K562 (cell line): ENCODE measurements at regions not wholly inside any gene's neighbourhood (a gene's known extent, or its start where the extent isn't known, plus 50 kb on each side); places are given as distances from the start of the nearest gene placed in this dataset.

Experiments
- CCAR2 ChIP-seq: fragments of 200-400 bp; formaldehyde crosslinking; IDR thresholded peaks from 2 replicates; pipeline ENCODE4 v1.6.1; 2017; ENCODE audit warnings: mild to moderate bottlenecking, low read depth, low read length
- CTCF ChIP-seq, 3 experiments: IDR thresholded peaks in 2 of 3; conservative IDR thresholded peaks in 1 of 3; 2 replicates each; pipeline ENCODE4 v1.5.1; 2011 to 2012; ENCODE audit warnings: low read length in 3 of 3, mild to moderate bottlenecking in 3 of 3, control low read depth in 2 of 3, improper control_type of control experiment in 1 of 3, inconsistent platforms in 1 of 3, low read depth in 1 of 3, mixed read lengths in 1 of 3, moderate library complexity in 1 of 3; ENCODE audit not compliant: insufficient read depth in 2 of 3
- ELF1 ChIP-seq: fragments of 200-800 bp; sonication (Bioruptor generic); IDR thresholded peaks from 2 replicates; pipeline ENCODE4 v1.6.1; 2016; ENCODE audit warnings: missing genetic modification characterization, missing compliant biosample characterization
- ELK1 ChIP-seq: sonication (generic); formaldehyde crosslinking; IDR thresholded peaks from 2 replicates; pipeline ENCODE4 v1.8.1; 2022; ENCODE audit warnings: missing genetic modification reagents
- FOXM1 ChIP-seq, 2 experiments: fragments of 450-650 bp in 1 of 2; sonication (generic) in 1 of 2; formaldehyde crosslinking in 1 of 2; IDR thresholded peaks; 2 replicates each; pipeline versions ENCODE4 v1.6.1 to v1.9.0; 2017 to 2022; ENCODE audit warnings: low read depth in 2 of 2, mild to moderate bottlenecking in 2 of 2, missing genetic modification reagents in 1 of 2, moderate library complexity in 1 of 2
- GABPB1 ChIP-seq: sonication (generic); formaldehyde crosslinking; IDR thresholded peaks from 2 replicates; pipeline ENCODE4 v1.8.0; 2022; ENCODE audit warnings: mild to moderate bottlenecking, missing genetic modification reagents
- LEF1 ChIP-seq: fragments of 450-650 bp; IDR thresholded peaks from 2 replicates; pipeline ENCODE4 v1.6.1; 2016; ENCODE audit warnings: mild to moderate bottlenecking
- MAX ChIP-seq: sonication (generic); formaldehyde crosslinking; IDR thresholded peaks from 2 replicates; pipeline ENCODE4 v1.9.0; 2022; ENCODE audit warnings: mild to moderate bottlenecking, missing genetic modification reagents
- POLR2A ChIP-seq: fragments of 450-650 bp; conservative IDR thresholded peaks from 2 replicates; pipeline ENCODE4 v1.6.1; 2016
- POLR2AphosphoS2 ChIP-seq: IDR thresholded peaks from 2 replicates; pipeline ENCODE4 v1.6.1; 2012; ENCODE audit warnings: low read length, improper control_type of control experiment
- SOX6 ChIP-seq: fragments of 450-650 bp; IDR thresholded peaks from 2 replicates; pipeline ENCODE4 v1.6.1; 2014; ENCODE audit warnings: mild to moderate bottlenecking
- ZBTB17 ChIP-seq: fragments of 450-650 bp; formaldehyde crosslinking; IDR thresholded peaks from 2 replicates; pipeline ENCODE4 v1.4.0; 2020; ENCODE audit warnings: mild to moderate bottlenecking
- ZKSCAN1 ChIP-seq: fragments of 150-350 bp; IDR thresholded peaks from 2 replicates; pipeline ENCODE4 v1.6.1; 2016; ENCODE audit warnings: low read depth, low read length
- TF ChIP-seq, protein P1 (sequence below): sonication (generic); formaldehyde crosslinking; IDR thresholded peaks from 2 replicates; pipeline ENCODE4 v1.8.0; 2022; ENCODE audit warnings: mild to moderate bottlenecking, low read depth, missing genetic modification reagents

DNA sequence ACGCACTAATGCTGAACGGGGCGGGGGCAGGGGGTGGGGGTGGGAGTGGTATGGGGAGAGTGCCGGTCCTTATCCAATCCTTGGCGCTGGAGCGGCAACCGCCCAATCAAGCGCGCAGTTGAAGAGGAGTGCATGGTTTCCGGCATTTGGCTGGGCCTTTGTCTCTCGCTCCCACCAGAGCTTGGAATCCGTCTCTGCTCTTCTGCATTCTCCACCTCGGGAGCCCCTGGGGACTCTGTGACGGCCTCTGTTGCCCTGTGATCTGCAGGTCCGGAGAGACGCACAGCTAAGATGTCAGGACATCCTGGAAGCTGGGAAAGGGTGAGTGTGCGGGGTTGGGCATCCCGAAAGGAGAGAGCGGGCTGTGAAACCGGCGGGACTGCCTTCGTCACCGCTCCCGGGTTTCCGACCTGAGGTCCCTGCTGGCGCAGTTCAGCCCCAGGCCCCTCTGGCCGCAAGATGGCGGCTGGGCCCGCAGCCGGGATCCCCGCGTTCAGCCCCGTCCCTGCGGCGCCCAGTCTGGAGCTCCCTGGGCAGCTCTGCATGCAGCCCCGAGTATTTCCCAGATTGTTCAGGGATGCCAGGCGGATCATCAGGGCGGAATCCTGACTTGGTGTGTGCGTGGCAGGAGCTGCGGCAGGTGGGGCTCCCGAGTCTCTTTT, 53.6 kb upstream of the ZNF254 start:
- TF ChIP-seq POLR2AphosphoS2 (no peak), CTCF (IDR thresholded peaks at IDR 0.05 in 2 of 3, conservative IDR thresholded peaks at IDR 0.05 in 1 of 3; ENCODE audit: insufficient read depth in 2 of 3, low read depth in 1 of 3, low read length in 3 of 3) (peak in 1 of 3 experiments; percentile 12; a peak in 1 of 6 replicates), ELK1 (no peak), CCAR2 (no peak), MAX (no peak), ELF1 (tag) (no peak; the same call in 1 of the 2 replicates), GABPB1 (CRISPR knock-in tag) (no peak), SOX6 (no peak), POLR2A (peak; percentile 86), LEF1 (no peak), FOXM1 (IDR thresholded peaks at IDR 0.05; ENCODE audit: low read depth) (no peak), FOXM1 (CRISPR knock-in tag; IDR thresholded peaks at IDR 0.05; ENCODE audit: low read depth) (no peak), ZBTB17 (CRISPR knock-in tag) (no peak), ZKSCAN1 (no peak)
- TF ChIP-seq, protein P1, sequence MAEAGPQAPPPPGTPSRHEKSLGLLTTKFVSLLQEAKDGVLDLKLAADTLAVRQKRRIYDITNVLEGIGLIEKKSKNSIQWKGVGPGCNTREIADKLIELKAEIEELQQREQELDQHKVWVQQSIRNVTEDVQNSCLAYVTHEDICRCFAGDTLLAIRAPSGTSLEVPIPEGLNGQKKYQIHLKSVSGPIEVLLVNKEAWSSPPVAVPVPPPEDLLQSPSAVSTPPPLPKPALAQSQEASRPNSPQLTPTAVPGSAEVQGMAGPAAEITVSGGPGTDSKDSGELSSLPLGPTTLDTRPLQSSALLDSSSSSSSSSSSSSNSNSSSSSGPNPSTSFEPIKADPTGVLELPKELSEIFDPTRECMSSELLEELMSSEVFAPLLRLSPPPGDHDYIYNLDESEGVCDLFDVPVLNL = no peak
